Bone marrow (tissue), 2 donors: ENCODE measurements at regions not wholly inside any gene's neighbourhood (a gene's known extent, or its start where the extent isn't known, plus 50 kb on each side); places are given as distances from the start of the nearest gene placed in this dataset.

Source experiments
- DNase-seq, 2 donors: peaks; one replicate each; lab custom pipeline; 2025; lab: John Stamatoyannopoulos, UW

- no peak for DNase-seq
Observed at GRCh38 chr11:92837595-92837994, 131.9 kb upstream of the MTNR1B start.

DNA sequence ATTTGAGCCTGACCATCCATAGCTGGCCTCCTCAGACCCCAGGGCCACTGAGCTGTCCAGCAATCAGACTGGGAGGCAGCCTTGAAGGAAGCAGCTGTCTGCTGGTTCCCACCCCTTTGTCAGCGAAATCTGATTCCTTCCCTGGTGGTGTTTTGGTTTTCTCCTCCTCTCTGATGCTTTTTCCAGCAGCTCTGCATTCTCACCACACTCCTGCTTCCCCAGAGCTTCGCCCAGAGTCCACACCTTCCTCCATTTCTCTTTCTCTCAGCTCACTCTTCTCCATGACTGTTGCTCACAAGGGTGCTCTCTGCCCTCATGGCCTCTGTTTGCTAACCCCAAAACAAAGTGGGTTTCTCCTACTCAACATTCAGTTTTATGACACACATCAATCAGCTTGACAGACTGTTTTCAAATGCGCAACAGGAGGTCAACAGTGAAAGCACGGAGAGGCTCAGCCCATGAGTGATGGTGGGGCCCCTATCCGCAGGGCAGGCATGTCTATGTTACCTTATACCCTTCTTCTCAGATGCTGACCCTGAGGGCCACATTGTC lies 130.6 kb upstream of the MTNR1B start:
- no peak for DNase-seq

DNA sequence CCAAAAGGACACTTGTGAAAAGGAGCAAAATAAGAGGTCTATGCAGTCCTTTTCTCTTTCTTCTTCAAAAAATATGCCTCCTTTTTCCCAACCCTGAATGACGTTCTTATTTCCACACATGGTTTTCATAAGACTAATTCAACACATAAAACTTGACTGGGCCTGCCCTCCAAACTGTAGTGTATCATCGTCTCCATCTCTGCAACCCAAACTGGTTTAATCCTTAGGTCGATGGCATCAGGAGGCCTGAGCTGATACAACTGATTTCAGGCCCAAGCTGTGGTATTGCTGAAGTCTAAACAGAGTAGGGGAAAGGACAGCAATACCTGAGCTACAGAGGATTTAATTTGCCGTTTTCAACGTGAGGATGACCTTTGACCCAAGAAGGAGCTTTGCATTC lies 130.0 kb upstream of the MTNR1B start:
- no peak for DNase-seq

DNA sequence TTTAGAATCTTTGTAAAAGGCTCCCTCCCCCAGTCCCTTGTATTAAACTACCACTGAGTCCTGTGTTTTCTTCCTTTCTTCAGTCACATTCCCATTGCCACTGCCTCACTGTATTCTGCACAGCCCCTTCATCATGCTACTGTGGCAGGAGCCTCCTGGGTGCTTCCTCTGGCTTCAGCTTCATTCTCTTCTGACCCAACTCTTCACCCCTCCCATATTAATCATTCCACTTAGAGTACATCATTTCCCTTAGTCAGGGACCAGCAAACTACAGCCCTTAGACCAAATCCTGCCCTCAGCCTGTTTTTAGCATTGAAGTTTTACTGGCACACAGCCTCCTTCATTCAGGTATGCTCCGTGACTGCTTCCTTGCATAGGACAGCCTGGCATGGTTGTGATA lies 127.7 kb upstream of the MTNR1B start:
- DNase-seq: no peak

- DNase-seq: no peak
Observed at GRCh38 chr11:92843455-92843854, 126.0 kb upstream of the MTNR1B start.

DNA sequence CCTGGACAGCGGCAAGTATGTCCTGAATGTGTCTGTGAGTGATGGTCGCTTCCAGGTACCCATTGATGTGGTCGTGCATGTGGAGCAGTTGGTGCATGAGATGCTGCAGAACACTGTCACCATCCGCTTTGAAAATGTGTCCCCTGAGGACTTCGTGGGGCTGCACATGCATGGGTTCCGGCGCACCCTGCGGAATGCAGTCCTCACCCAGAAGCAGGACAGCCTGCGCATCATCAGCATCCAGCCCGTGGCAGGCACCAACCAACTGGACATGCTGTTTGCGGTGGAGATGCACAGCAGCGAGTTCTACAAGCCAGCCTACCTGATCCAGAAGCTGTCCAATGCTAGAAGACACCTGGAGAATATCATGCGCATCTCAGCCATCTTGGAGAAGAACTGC lies 125.3 kb upstream of the MTNR1B start:
- no peak for DNase-seq

DNA sequence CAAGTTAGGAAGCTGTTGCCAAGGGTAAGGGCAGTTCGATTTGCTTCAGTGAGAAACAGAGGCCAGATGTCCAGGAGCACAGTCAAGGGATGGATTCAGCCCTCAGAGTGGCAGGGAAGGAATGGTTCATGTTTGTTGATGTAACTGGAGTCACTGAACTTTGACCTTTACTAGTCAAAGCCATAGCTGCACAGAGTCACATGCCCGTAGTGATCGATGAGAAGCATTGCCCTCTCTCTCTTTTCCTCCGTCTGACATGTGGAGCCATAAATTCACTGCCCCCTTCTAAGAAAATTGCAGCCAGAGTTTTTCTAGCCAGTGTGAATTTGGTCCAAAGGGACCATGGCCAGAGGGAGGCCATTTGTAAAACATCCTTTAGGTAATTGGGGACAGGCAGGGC lies 124.1 kb upstream of the MTNR1B start:
- DNase-seq: no peak

GRCh38 chr11:92845805-92846204 lies 123.6 kb upstream of the MTNR1B start:
- DNase-seq: no peak

DNA sequence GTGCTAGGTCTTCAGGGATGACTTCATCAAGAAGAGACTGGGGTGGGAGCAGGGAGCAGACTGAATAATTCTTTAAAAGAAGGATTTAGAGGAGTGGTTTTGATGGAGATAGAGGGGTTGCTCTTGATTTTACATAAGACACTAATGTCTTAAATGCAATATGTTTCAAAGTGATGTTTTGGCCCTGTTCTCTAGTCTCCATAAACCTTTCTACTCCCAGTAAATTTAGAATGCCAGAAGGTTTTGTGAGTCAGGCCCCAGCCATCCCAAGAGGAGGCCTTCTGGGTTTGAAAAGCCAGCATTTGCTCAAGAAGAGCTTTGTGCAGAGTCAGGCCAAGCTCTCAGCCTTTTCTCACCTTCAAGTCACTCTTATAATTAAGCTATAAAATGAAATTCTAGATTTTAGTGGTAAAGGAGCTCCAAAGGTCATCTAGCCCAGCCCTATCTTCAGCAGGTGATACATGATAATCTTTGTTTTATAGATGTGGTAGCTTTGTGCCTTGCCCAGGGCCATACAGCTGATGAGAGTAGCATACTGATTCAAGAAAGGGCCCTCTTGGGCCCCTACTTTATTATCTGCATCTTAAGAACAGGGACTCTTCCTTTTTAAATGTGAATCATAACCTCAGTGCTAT lies 122.8 kb upstream of the MTNR1B start:
- DNase-seq: no peak

DNA sequence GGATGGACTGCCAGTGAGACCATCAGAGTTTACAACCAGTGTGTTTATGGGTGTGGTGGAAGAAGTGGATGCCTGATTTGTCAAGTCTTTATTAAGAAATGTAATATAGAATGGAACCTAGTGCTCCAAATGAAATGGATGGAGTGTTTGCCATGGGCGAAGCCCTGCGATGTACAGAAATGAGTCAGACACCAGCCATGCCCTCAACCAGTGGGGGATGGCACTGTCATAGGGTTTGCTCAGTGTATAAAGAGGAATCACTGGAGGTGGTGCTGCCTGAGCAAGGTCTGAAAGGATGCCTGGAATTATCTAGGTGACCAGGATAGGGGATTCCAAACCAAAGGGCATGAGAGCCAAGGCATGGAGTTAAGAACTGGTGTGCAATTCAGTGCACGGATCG lies 120.9 kb upstream of the MTNR1B start:
- no peak for DNase-seq

GRCh38 chr11:92850296-92850826 lies 119.1 kb upstream of the MTNR1B start:
- DNase-seq: no peak

DNA sequence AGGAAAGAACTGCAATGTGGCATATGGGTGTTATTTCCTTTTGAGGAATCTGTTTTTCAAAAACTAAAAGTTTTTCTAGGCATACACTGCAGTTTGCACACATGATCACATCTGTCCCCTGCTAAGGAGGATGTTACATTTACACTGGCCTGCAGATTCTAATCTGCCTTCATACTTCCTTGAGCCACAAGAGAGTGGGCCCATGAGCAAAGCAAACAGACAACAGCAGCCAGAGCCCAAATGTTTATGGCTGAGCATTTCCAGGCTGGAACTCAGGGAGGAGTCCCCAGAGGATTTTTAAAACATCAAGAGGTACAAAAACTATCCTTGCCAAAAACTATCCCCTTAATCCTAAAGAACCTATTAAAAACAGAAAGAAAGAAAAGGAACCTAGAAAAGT lies 117.2 kb upstream of the MTNR1B start:
- DNase-seq: peak in 1 of 2 donors; percentile 5

GRCh38 chr11:92852946-92853345 lies 116.5 kb upstream of the MTNR1B start:
- no peak for DNase-seq

GRCh38 chr11:92854162-92854561 lies 115.3 kb upstream of the MTNR1B start:
- DNase-seq: no peak

- DNase-seq: no peak
Observed at GRCh38 chr11:92854952-92855351, 114.5 kb upstream of the MTNR1B start.

- no peak for DNase-seq
Observed at GRCh38 chr11:92855607-92856405, 113.6 kb upstream of the MTNR1B start.

DNA sequence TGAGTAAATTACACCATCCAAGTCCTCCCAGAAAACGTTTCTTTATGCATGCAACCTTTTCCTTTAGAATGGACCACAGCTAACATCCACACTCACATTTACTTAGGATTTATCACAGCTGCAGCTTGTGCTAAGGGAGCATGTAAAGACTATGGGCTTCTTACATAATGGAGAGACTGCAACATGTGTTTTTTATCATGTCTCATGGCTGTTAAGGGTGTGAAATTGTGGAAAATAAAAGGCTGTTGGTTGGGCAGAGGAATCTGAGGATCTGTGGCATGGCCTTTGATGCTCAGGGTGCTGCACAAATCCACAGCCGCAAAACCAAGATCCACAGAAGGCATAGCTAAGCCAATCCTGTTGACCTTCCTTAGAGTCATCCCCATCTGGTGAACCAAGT lies 112.0 kb upstream of the MTNR1B start:
- no peak for DNase-seq

- DNase-seq: no peak
Observed at GRCh38 chr11:92859156-92859690, 110.2 kb upstream of the MTNR1B start.

GRCh38 chr11:92861634-92862033 lies 107.8 kb upstream of the MTNR1B start:
- no peak for DNase-seq

GRCh38 chr11:92865352-92865751 lies 104.1 kb upstream of the MTNR1B start:
- no peak for DNase-seq

- DNase-seq: no peak
Observed at GRCh38 chr11:92866679-92867282, 102.7 kb upstream of the MTNR1B start.

DNA sequence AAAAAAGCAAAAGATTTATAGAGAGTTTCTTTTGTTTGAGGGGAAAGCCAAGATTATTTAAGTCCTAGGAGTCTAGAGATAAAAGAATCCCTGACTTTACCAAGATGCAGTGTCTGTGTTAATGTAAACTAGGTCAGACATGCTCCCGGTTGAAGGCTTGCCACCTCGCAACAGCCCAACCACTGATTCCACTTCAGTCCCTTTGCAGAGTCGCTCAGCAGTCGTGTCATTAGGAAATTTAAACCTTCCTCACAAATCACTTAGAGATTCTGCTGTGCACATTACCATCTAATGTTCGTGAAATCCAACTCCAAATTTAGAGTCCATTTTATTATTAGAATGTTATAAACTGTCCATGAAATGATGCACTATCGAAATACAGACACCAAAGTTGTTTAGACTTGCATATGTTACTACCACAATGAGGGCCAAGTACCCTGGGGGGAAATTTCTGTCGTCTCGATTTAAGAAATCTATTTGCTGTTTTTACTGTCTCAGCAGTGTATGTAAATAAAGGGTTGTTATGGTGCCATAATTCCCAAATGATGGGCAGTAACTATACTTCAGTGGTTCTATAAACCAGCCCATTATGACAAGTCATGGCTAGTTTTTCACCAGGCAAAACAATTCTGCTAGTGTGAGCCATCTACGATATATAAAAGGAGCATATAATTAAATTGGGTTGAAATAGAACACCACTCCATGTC lies 101.4 kb upstream of the MTNR1B start:
- DNase-seq: no peak
